ENCODE measurements at regions not wholly inside any gene's neighbourhood (a gene's known extent, or its start where the extent isn't known, plus 50 kb on each side); places are given as distances from the start of the nearest gene placed in this dataset.

- TF ChIP-seq CTCF (IDR thresholded peaks at IDR 0.05) (no peak), POLR2A (IDR thresholded peaks at IDR 0.05) (no peak)
Measured at GRCh38 chr3:38964204-38964603, 87.5 kb downstream of the SCN11A start.

Data from vagina (tissue), 2 donors.